ENCODE measurements at regions not wholly inside any gene's neighbourhood (a gene's known extent, or its start where the extent isn't known, plus 50 kb on each side); places are given as distances from the start of the nearest gene placed in this dataset.

GRCh38 chr3:147493065-147493464 is 83.9 kb downstream of the ZIC1 start:
- H4K91ac ChIP-seq (ENCODE audit: low read depth, low read length) = no peak overlapping the region
- no peak for DNase-seq
- no peak overlapping the region for H3K14ac ChIP-seq (ENCODE audit: low read length)
- no peaks in the 10 kb centered on the region for H3K36me3 ChIP-seq (ENCODE audit: control insufficient read depth in 1 of 2, insufficient read depth in 2 of 2, low read length in 2 of 2)
- H3K23ac ChIP-seq (ENCODE audit: low read length) = no peak overlapping the region
- no peak overlapping the region for H2BK5ac ChIP-seq (ENCODE audit: low read depth, low read length, poor library complexity)
- no peaks in the 10 kb centered on the region for H3K27me3 ChIP-seq (ENCODE audit: insufficient read depth, low read length)
- H4K12ac ChIP-seq (ENCODE audit: low read depth, low read length) = no peak overlapping the region
- no peak overlapping the region for H2AFZ ChIP-seq (ENCODE audit: insufficient read depth, low read length, poor library complexity)
- H3K27ac ChIP-seq (ENCODE audit: low read depth, low read length) = no peak overlapping the region
- no peaks in the 10 kb centered on the region for H3K79me2 ChIP-seq (ENCODE audit: control insufficient read depth, insufficient read depth, low read length, poor library complexity)
- H3K79me1 ChIP-seq (ENCODE audit: low read length) = no peaks in the 10 kb centered on the region
- no peak overlapping the region for H4K8ac ChIP-seq (ENCODE audit: low read depth, low read length)
- no peak overlapping the region for H2BK12ac ChIP-seq (ENCODE audit: low read length)
- H3K4me1 ChIP-seq (ENCODE audit: control insufficient read depth in 1 of 2, insufficient read depth in 2 of 2, low read length in 2 of 2) = no peaks in the 10 kb centered on the region
- H3K9me3 ChIP-seq (ENCODE audit: insufficient read depth, low read depth, low read length) = no peaks in the 10 kb centered on the region
- H2BK120ac ChIP-seq (ENCODE audit: insufficient read depth, low read length, poor library complexity) = no peak overlapping the region
- H3K4ac ChIP-seq (ENCODE audit: low read depth, low read length) = no peak overlapping the region
- no peak overlapping the region for H3K4me2 ChIP-seq (ENCODE audit: low read length)
- no peak overlapping the region for H3K4me3 ChIP-seq (ENCODE audit: low read depth, low read length)
- no peak overlapping the region for H3K9ac ChIP-seq (ENCODE audit: low read length)
- no peak overlapping the region for H3K18ac ChIP-seq (ENCODE audit: low read length)
- 100% methylated on average over 2 of the region's 5 CpGs for WGBS (ENCODE audit: extremely low coverage, insufficient coverage, insufficient read length)
- H2AK5ac ChIP-seq (ENCODE audit: low read length) = no peak overlapping the region

DNA sequence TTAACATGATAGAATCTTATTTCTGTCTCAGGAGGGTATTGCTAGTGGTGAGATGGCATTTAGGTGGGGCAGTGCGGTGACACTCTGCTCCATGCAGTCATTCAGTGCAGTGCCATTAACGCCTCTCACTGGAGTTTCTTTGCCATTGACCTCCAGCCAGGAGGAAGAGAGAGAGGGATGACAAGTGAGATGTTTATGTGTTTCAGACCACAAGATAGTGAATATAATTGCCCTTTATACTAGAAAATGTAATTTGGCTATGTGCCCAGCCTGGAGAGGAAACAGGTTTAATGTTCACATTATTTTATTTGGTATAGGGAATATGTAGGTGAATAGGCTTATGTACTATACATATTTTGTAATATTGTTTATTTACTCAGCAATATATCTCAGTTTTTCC is 84.5 kb downstream of the ZIC1 start:
- Histone ChIP-seq H3K4me3 (ENCODE audit: low read depth, low read length) (no peak overlapping the region), H2BK120ac (ENCODE audit: insufficient read depth, low read length, poor library complexity) (no peak overlapping the region), H4K91ac (ENCODE audit: low read depth, low read length) (no peak overlapping the region), H2AK5ac (ENCODE audit: low read length) (no peak overlapping the region), H3K36me3 (ENCODE audit: control insufficient read depth in 1 of 2, insufficient read depth in 2 of 2, low read length in 2 of 2) (no peaks in the 10 kb centered on the region), H4K8ac (ENCODE audit: low read depth, low read length) (no peak overlapping the region), H2AFZ (ENCODE audit: insufficient read depth, low read length, poor library complexity) (no peak overlapping the region), H3K79me1 (ENCODE audit: low read length) (no peaks in the 10 kb centered on the region), H3K4me2 (ENCODE audit: low read length) (no peak overlapping the region), H2BK5ac (ENCODE audit: low read depth, low read length, poor library complexity) (no peak overlapping the region), H3K79me2 (ENCODE audit: control insufficient read depth, insufficient read depth, low read length, poor library complexity) (no peaks in the 10 kb centered on the region), H3K9ac (ENCODE audit: low read length) (no peak overlapping the region), H3K4me1 (ENCODE audit: control insufficient read depth in 1 of 2, insufficient read depth in 2 of 2, low read length in 2 of 2) (no peaks in the 10 kb centered on the region), H3K4ac (ENCODE audit: low read depth, low read length) (no peak overlapping the region), H3K23ac (ENCODE audit: low read length) (no peak overlapping the region), H3K27ac (ENCODE audit: low read depth, low read length) (no peak overlapping the region), H3K18ac (ENCODE audit: low read length) (no peak overlapping the region), H3K27me3 (ENCODE audit: insufficient read depth, low read length) (no peaks in the 10 kb centered on the region), H3K14ac (ENCODE audit: low read length) (no peak overlapping the region), H4K12ac (ENCODE audit: low read depth, low read length) (no peak overlapping the region), H2BK12ac (ENCODE audit: low read length) (no peak overlapping the region), H3K9me3 (ENCODE audit: insufficient read depth, low read depth, low read length) (no peaks in the 10 kb centered on the region)
- no peak for DNase-seq
- WGBS (ENCODE audit: extremely low coverage, insufficient coverage, insufficient read length) = no CpG with 5 or more reads among the region's 2 CpGs

DNA sequence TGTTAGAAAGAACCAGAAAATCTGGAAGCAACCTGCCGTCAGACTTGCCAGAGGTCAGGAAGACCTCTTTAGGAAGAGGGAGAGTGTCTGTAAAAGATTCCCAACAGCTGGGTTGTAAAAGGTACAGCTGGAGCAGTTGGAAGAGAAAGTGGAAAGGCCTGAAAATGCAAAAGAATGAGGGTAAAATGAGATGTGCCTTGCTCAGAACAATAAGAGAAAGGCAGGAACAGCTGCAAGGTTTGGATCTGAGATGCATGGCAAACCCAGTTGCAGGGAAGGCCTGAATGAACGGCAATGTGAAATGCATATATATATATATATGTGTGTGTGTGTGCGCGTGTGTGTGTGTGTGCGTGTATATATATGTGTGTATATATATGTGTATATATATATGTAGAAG is 88.1 kb downstream of the ZIC1 start:
- no peak for DNase-seq
- Histone ChIP-seq H3K4me2 (ENCODE audit: low read length) (no peak overlapping the region), H2BK12ac (ENCODE audit: low read length) (no peak overlapping the region), H3K14ac (ENCODE audit: low read length) (no peak overlapping the region), H2AK5ac (ENCODE audit: low read length) (no peak overlapping the region), H4K12ac (ENCODE audit: low read depth, low read length) (no peak overlapping the region), H2AFZ (ENCODE audit: insufficient read depth, low read length, poor library complexity) (no peak overlapping the region), H3K23ac (ENCODE audit: low read length) (no peak overlapping the region), H3K9me3 (ENCODE audit: insufficient read depth, low read depth, low read length) (no peaks in the 10 kb centered on the region), H3K18ac (ENCODE audit: low read length) (no peak overlapping the region), H4K8ac (ENCODE audit: low read depth, low read length) (no peak overlapping the region), H3K27ac (ENCODE audit: low read depth, low read length) (no peak overlapping the region), H2BK120ac (ENCODE audit: insufficient read depth, low read length, poor library complexity) (no peak overlapping the region), H3K4me3 (ENCODE audit: low read depth, low read length) (no peak overlapping the region), H3K79me2 (ENCODE audit: control insufficient read depth, insufficient read depth, low read length, poor library complexity) (no peaks in the 10 kb centered on the region), H3K79me1 (ENCODE audit: low read length) (no peaks in the 10 kb centered on the region), H3K9ac (ENCODE audit: low read length) (no peak overlapping the region), H3K4me1 (ENCODE audit: control insufficient read depth in 1 of 2, insufficient read depth in 2 of 2, low read length in 2 of 2) (no peaks in the 10 kb centered on the region), H3K27me3 (ENCODE audit: insufficient read depth, low read length) (no peaks in the 10 kb centered on the region), H3K36me3 (ENCODE audit: control insufficient read depth in 1 of 2, insufficient read depth in 2 of 2, low read length in 2 of 2) (no peaks in the 10 kb centered on the region), H2BK5ac (ENCODE audit: low read depth, low read length, poor library complexity) (no peak overlapping the region), H3K4ac (ENCODE audit: low read depth, low read length) (no peak overlapping the region), H4K91ac (ENCODE audit: low read depth, low read length) (no peak overlapping the region)
- WGBS (ENCODE audit: extremely low coverage, insufficient coverage, insufficient read length) = no CpG with 5 or more reads among the region's 5 CpGs

- H3K79me2 ChIP-seq (ENCODE audit: control insufficient read depth, insufficient read depth, low read length, poor library complexity) = no peaks in the 10 kb centered on the region
- no peak overlapping the region for H3K27ac ChIP-seq (ENCODE audit: low read depth, low read length)
- no peaks in the 10 kb centered on the region for H3K79me1 ChIP-seq (ENCODE audit: low read length)
- no peaks in the 10 kb centered on the region for H3K36me3 ChIP-seq (ENCODE audit: control insufficient read depth in 1 of 2, insufficient read depth in 2 of 2, low read length in 2 of 2)
- H4K12ac ChIP-seq (ENCODE audit: low read depth, low read length) = no peak overlapping the region
- H3K9ac ChIP-seq (ENCODE audit: low read length) = no peak overlapping the region
- H3K4me1 ChIP-seq (ENCODE audit: control insufficient read depth in 1 of 2, insufficient read depth in 2 of 2, low read length in 2 of 2) = no peaks in the 10 kb centered on the region
- no CpG with 5 or more reads among the region's 3 CpGs for WGBS (ENCODE audit: extremely low coverage, insufficient coverage, insufficient read length)
- H4K91ac ChIP-seq (ENCODE audit: low read depth, low read length) = no peak overlapping the region
- no peak for DNase-seq
- no peak overlapping the region for H3K4ac ChIP-seq (ENCODE audit: low read depth, low read length)
- H2AFZ ChIP-seq (ENCODE audit: insufficient read depth, low read length, poor library complexity) = no peak overlapping the region
- H2BK5ac ChIP-seq (ENCODE audit: low read depth, low read length, poor library complexity) = no peak overlapping the region
- no peak overlapping the region for H4K8ac ChIP-seq (ENCODE audit: low read depth, low read length)
- H2BK120ac ChIP-seq (ENCODE audit: insufficient read depth, low read length, poor library complexity) = no peak overlapping the region
- H3K9me3 ChIP-seq (ENCODE audit: insufficient read depth, low read depth, low read length) = no peaks in the 10 kb centered on the region
- no peaks in the 10 kb centered on the region for H3K27me3 ChIP-seq (ENCODE audit: insufficient read depth, low read length)
- H3K4me3 ChIP-seq (ENCODE audit: low read depth, low read length) = no peak overlapping the region
- no peak overlapping the region for H2AK5ac ChIP-seq (ENCODE audit: low read length)
- no peak overlapping the region for H3K18ac ChIP-seq (ENCODE audit: low read length)
- H3K4me2 ChIP-seq (ENCODE audit: low read length) = no peak overlapping the region
- no peak overlapping the region for H3K23ac ChIP-seq (ENCODE audit: low read length)
- H3K14ac ChIP-seq (ENCODE audit: low read length) = no peak overlapping the region
- no peak overlapping the region for H2BK12ac ChIP-seq (ENCODE audit: low read length)
Observed at GRCh38 chr3:147507638-147508286, 98.6 kb downstream of the ZIC1 start.

All from trophoblast cell (in vitro differentiated cells and primary cell).